IMR-90 (cell line): ENCODE measurements at regions not wholly inside any gene's neighbourhood (a gene's known extent, or its start where the extent isn't known, plus 50 kb on each side); places are given as distances from the start of the nearest gene placed in this dataset.
"Not testable (repeated sequence)": the region's sequence is repeated elsewhere in the genome, so short reads cannot be mapped to it uniquely, and the experiment has no call there.

Experiments used
- BHLHE40 ChIP-seq: fragments of 150-350 bp; IDR thresholded peaks from 2 replicates; pipeline ENCODE4 v1.6.1; 2016; ENCODE audit warnings: mild to moderate bottlenecking, low read depth, low read length
- CEBPB ChIP-seq: IDR thresholded peaks from 2 replicates; pipeline ENCODE4 v1.6.1; 2012; ENCODE audit warnings: low read depth, low read length, improper control_type of control experiment
- CHD1 ChIP-seq: IDR thresholded peaks from 2 replicates; pipeline ENCODE4 v1.6.1; 2012; ENCODE audit warnings: low read depth, low read length, improper control_type of control experiment
- NFE2L2 ChIP-seq: fragments of 150-350 bp; IDR thresholded peaks from 2 replicates; pipeline ENCODE4 v1.6.1; 2016; ENCODE audit warnings: low read depth, mild to moderate bottlenecking, low read length
- POLR2A ChIP-seq: IDR thresholded peaks from 2 replicates; pipeline ENCODE4 v1.6.1; 2012; ENCODE audit warnings: mild to moderate bottlenecking, low read depth, low read length
- RAD21 ChIP-seq: IDR thresholded peaks from 2 replicates; pipeline ENCODE4 v1.6.1; 2012; ENCODE audit warnings: low read length, improper control_type of control experiment
- RFX5 ChIP-seq: IDR thresholded peaks from 2 replicates; pipeline ENCODE4 v1.8.0; 2012; ENCODE audit warnings: low read depth, mild to moderate bottlenecking, low read length, moderate library complexity
- TF ChIP-seq, protein P1 (sequence below): conservative IDR thresholded peaks from 2 replicates; pipeline ENCODE4 v1.5.1; 2012; ENCODE audit warnings: mild to moderate bottlenecking, low read depth, low read length, improper control_type of control experiment
- TF ChIP-seq, protein P2 (sequence below): fragments of 150-350 bp; IDR thresholded peaks from 2 replicates; pipeline ENCODE4 v1.6.1; 2016; ENCODE audit warnings: low read depth, mild to moderate bottlenecking, low read length, moderate library complexity, borderline replicate concordance

DNA sequence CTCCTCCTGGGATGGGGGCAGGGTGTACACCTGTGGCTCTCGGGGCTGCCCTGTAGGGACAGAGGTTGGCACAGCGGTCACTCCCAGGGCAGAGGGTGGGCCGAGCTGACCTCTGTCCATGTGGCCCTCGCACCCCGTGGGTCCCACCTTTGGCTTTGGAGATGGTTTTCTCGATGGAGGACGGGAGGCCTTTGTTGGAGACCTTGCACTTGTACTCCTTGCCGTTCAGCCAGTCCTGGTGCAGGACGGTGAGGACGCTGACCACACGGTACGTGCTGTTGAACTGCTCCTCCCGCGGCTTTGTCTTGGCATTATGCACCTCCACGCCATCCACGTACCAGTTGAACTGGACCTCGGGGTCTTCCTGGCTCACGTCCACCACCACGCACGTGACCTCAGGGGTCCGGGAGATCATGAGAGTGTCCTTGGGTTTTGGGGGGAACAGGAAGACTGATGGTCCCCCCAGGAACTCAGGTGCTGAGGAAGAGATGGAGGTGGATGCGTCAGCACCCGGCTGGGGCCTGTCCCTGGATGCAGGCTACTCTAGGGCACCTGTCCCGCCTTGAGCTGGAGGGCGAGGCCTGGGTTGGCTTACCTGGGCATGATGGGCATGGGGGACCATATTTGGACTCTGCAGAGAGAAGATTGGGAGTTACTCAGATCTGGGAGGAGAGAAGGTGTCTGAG lies 98.5 kb downstream of the TMEM121 start:
- TF ChIP-seq, protein P1, sequence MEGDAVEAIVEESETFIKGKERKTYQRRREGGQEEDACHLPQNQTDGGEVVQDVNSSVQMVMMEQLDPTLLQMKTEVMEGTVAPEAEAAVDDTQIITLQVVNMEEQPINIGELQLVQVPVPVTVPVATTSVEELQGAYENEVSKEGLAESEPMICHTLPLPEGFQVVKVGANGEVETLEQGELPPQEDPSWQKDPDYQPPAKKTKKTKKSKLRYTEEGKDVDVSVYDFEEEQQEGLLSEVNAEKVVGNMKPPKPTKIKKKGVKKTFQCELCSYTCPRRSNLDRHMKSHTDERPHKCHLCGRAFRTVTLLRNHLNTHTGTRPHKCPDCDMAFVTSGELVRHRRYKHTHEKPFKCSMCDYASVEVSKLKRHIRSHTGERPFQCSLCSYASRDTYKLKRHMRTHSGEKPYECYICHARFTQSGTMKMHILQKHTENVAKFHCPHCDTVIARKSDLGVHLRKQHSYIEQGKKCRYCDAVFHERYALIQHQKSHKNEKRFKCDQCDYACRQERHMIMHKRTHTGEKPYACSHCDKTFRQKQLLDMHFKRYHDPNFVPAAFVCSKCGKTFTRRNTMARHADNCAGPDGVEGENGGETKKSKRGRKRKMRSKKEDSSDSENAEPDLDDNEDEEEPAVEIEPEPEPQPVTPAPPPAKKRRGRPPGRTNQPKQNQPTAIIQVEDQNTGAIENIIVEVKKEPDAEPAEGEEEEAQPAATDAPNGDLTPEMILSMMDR: not testable (repeated sequence)
- TF ChIP-seq RFX5, NFE2L2, CEBPB, RAD21, POLR2A, CHD1, BHLHE40: not testable (repeated sequence)
- TF ChIP-seq, protein P2, sequence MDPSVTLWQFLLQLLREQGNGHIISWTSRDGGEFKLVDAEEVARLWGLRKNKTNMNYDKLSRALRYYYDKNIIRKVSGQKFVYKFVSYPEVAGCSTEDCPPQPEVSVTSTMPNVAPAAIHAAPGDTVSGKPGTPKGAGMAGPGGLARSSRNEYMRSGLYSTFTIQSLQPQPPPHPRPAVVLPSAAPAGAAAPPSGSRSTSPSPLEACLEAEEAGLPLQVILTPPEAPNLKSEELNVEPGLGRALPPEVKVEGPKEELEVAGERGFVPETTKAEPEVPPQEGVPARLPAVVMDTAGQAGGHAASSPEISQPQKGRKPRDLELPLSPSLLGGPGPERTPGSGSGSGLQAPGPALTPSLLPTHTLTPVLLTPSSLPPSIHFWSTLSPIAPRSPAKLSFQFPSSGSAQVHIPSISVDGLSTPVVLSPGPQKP: not testable (repeated sequence)
